ENCODE measurements at regions not wholly inside any gene's neighbourhood (a gene's known extent, or its start where the extent isn't known, plus 50 kb on each side); places are given as distances from the start of the nearest gene placed in this dataset.
"Not testable (repeated sequence)": the region's sequence is repeated elsewhere in the genome, so short reads cannot be mapped to it uniquely, and the experiment has no call there.

- DNase-seq: no peak
These were observed 139.6 kb downstream of the FOXD2 start for GRCh38 chr1:47577303-47578025.

GRCh38 chr1:47578026-47578720, 140.3 kb downstream of the FOXD2 start:
- DNase-seq: no peak

GRCh38 chr1:47578721-47579419, 141.0 kb downstream of the FOXD2 start:
- no peak for DNase-seq

- no peak for DNase-seq
These were observed 142.0 kb downstream of the FOXD2 start for GRCh38 chr1:47579809-47580208.

- DNase-seq: no peak
These were observed 142.7 kb downstream of the FOXD2 start for GRCh38 chr1:47580451-47580995.

GRCh38 chr1:47582891-47583608, 145.2 kb downstream of the FOXD2 start:
- no peak for DNase-seq

GRCh38 chr1:47584249-47584648, 146.4 kb downstream of the FOXD2 start:
- no peak for DNase-seq

- no peak for DNase-seq
These were observed 147.5 kb downstream of the FOXD2 start for GRCh38 chr1:47585141-47585902.

- DNase-seq: no peak
These were observed 150.2 kb downstream of the FOXD2 start for GRCh38 chr1:47587891-47588582.

GRCh38 chr1:47590523-47591225, 152.8 kb downstream of the FOXD2 start:
- no peak for DNase-seq

- no peak for DNase-seq
These were observed 154.0 kb downstream of the FOXD2 start for GRCh38 chr1:47591801-47592200.

- DNase-seq: peak; percentile 96
These were observed 154.6 kb downstream of the FOXD2 start for GRCh38 chr1:47592296-47593012.

- DNase-seq: peak; percentile 96
These were observed 155.2 kb downstream of the FOXD2 start for GRCh38 chr1:47593013-47593568.

GRCh38 chr1:47593598-47594285, 155.9 kb downstream of the FOXD2 start:
- DNase-seq: no peak

- DNase-seq: no peak
These were observed 156.8 kb downstream of the FOXD2 start for GRCh38 chr1:47594627-47595026.

- no peak for DNase-seq
These were observed 158.5 kb downstream of the FOXD2 start for GRCh38 chr1:47596328-47596727.

GRCh38 chr1:47598357-47598756, 160.5 kb downstream of the FOXD2 start:
- DNase-seq: no peak

- no peak for DNase-seq
These were observed 161.9 kb downstream of the FOXD2 start for GRCh38 chr1:47599777-47600176.

- not testable (repeated sequence) for DNase-seq
These were observed 164.6 kb downstream of the FOXD2 start for GRCh38 chr1:47602491-47602890.
